WTC11 (cell line): ENCODE measurements at regions not wholly inside any gene's neighbourhood (a gene's known extent, or its start where the extent isn't known, plus 50 kb on each side); places are given as distances from the start of the nearest gene placed in this dataset.
"Not testable (repeated sequence)": the region's sequence is repeated elsewhere in the genome, so short reads cannot be mapped to it uniquely, and the experiment has no call there.

Source experiments
- CTCF ChIP-seq: fragments of 200-600 bp; IDR thresholded peaks from 2 replicates; pipeline ENCODE4 v1.8.0; 2022; ENCODE audit warnings: antibody characterized with exemption
- IRF1 ChIP-seq: sonication (generic); formaldehyde crosslinking; IDR thresholded peaks from 2 replicates; pipeline ENCODE4 v1.8.0; 2023; ENCODE audit warnings: missing genetic modification reagents
- JAZF1 ChIP-seq: fragments of 250-450 bp; sonication (Bioruptor Pico); IDR thresholded peaks from 2 replicates; pipeline ENCODE4 v1.9.0; 2021; ENCODE audit warnings: moderate library complexity, mild to moderate bottlenecking, inconsistent platforms
- NR1H2 ChIP-seq: sonication (generic); formaldehyde crosslinking; IDR thresholded peaks from 2 replicates; pipeline ENCODE4 v1.9.0; 2021; ENCODE audit warnings: mild to moderate bottlenecking, moderate library complexity, missing genetic modification reagents
- TCF7 ChIP-seq: sonication (generic); formaldehyde crosslinking; IDR thresholded peaks from 2 replicates; pipeline ENCODE4 v1.8.0; 2022; ENCODE audit warnings: mild to moderate bottlenecking, low read depth, missing genetic modification reagents, moderate library complexity
- TP53 ChIP-seq: sonication (generic); formaldehyde crosslinking; IDR thresholded peaks from 2 replicates; pipeline ENCODE4 v1.8.1; 2023; ENCODE audit warnings: mild to moderate bottlenecking, missing genetic modification reagents
- ZNF263 ChIP-seq: sonication (generic); formaldehyde crosslinking; IDR thresholded peaks from 2 replicates; pipeline ENCODE4 v1.8.1; 2022; ENCODE audit warnings: low read depth, mild to moderate bottlenecking, moderate library complexity, missing genetic modification reagents

- not testable (repeated sequence) for TF ChIP-seq JAZF1 (CRISPR knock-in tag); CTCF; TP53; TCF7 (CRISPR knock-in tag); NR1H2 (CRISPR knock-in tag); ZNF263 (CRISPR knock-in tag); IRF1 (CRISPR knock-in tag)
Measured at GRCh38 chr14:105630935-105631779, 104.8 kb downstream of the TMEM121 start.
